ENCODE measurements at regions not wholly inside any gene's neighbourhood (a gene's known extent, or its start where the extent isn't known, plus 50 kb on each side); places are given as distances from the start of the nearest gene placed in this dataset.

GRCh38 chr9:80013891-80014290 is 442.1 kb downstream of the TLE4 start:
- WGBS (ENCODE audit: low lambda C conversion rate, missing lambda C conversion rate): 86% methylated on average over 1 of the region's 1 CpG
- TF ChIP-seq EZH2phosphoT487 (IDR thresholded peaks at IDR 0.05; ENCODE audit: low read depth, severe bottlenecking, unreplicated experiment) (no peak), EZH2 (IDR thresholded peaks at IDR 0.05; ENCODE audit: borderline replicate concordance) (no peak), CTCF (IDR thresholded peaks at IDR 0.05; ENCODE audit: poor library complexity) (no peak)

GRCh38 chr9:80012557-80013330 is 441.0 kb downstream of the TLE4 start:
- Histone ChIP-seq H3K4me1 (ENCODE audit: insufficient read depth) (no peaks in the 10 kb centered on the region), H3K27me3 (no peaks in the 10 kb centered on the region), H3K36me3 (replicated peaks; ENCODE audit: insufficient read depth, low read depth) (no peaks in the 10 kb centered on the region), H3K27ac (no peak overlapping the region), H4K20me1 (ENCODE audit: insufficient read depth, poor library complexity, severe bottlenecking) (no peaks in the 10 kb centered on the region), H2AFZ (no peak overlapping the region), H3K79me2 (no peaks in the 10 kb centered on the region), H3K4me3 (no peak overlapping the region), H3K4me2 (no peak overlapping the region), H3K9me2 (replicated peaks; ENCODE audit: insufficient read depth) (no peaks in the 10 kb centered on the region), H3K9me3 (ENCODE audit: low read depth) (no peaks in the 10 kb centered on the region)
- TF ChIP-seq EZH2 (IDR thresholded peaks at IDR 0.05; ENCODE audit: borderline replicate concordance): no peak
- TF ChIP-seq CTCF (IDR thresholded peaks at IDR 0.05; ENCODE audit: poor library complexity): no peak
- TF ChIP-seq EZH2phosphoT487 (IDR thresholded peaks at IDR 0.05; ENCODE audit: low read depth, severe bottlenecking, unreplicated experiment): no peak
- WGBS (ENCODE audit: low lambda C conversion rate, missing lambda C conversion rate): 69% methylated on average over 2 of the region's 2 CpGs
- no peak for DNase-seq (ENCODE audit: low spot score)

More at GRCh38 chr9:80013891-80014290, 442.1 kb downstream of the TLE4 start:
- Histone ChIP-seq H3K36me3 (replicated peaks; ENCODE audit: insufficient read depth, low read depth) (no peaks in the 10 kb centered on the region), H3K9me2 (replicated peaks; ENCODE audit: insufficient read depth) (no peaks in the 10 kb centered on the region), H3K4me3 (no peak overlapping the region), H3K79me2 (no peaks in the 10 kb centered on the region), H2AFZ (no peak overlapping the region), H4K20me1 (ENCODE audit: insufficient read depth, poor library complexity, severe bottlenecking) (no peaks in the 10 kb centered on the region), H3K27me3 (no peaks in the 10 kb centered on the region), H3K4me1 (ENCODE audit: insufficient read depth) (no peaks in the 10 kb centered on the region), H3K27ac (no peak overlapping the region), H3K9me3 (ENCODE audit: low read depth) (no peaks in the 10 kb centered on the region), H3K4me2 (no peak overlapping the region)
- no peak for DNase-seq (ENCODE audit: low spot score)

- Histone ChIP-seq H3K9me3 (ENCODE audit: low read depth) (no peaks in the 10 kb centered on the region), H3K27me3 (no peaks in the 10 kb centered on the region), H4K20me1 (ENCODE audit: insufficient read depth, poor library complexity, severe bottlenecking) (no peaks in the 10 kb centered on the region), H2AFZ (no peak overlapping the region), H3K36me3 (replicated peaks; ENCODE audit: insufficient read depth, low read depth) (no peaks in the 10 kb centered on the region), H3K79me2 (no peaks in the 10 kb centered on the region), H3K9me2 (replicated peaks; ENCODE audit: insufficient read depth) (no peaks in the 10 kb centered on the region), H3K4me1 (ENCODE audit: insufficient read depth) (no peaks in the 10 kb centered on the region), H3K4me2 (no peak overlapping the region), H3K27ac (no peak overlapping the region), H3K4me3 (no peak overlapping the region)
- DNase-seq (ENCODE audit: low spot score): no peak
- 86% methylated on average over 3 of the region's 3 CpGs for WGBS (ENCODE audit: low lambda C conversion rate, missing lambda C conversion rate)
- TF ChIP-seq CTCF (IDR thresholded peaks at IDR 0.05; ENCODE audit: poor library complexity): no peak
- no peak for TF ChIP-seq EZH2 (IDR thresholded peaks at IDR 0.05; ENCODE audit: borderline replicate concordance)
- no peak for TF ChIP-seq EZH2phosphoT487 (IDR thresholded peaks at IDR 0.05; ENCODE audit: low read depth, severe bottlenecking, unreplicated experiment)
Observed at GRCh38 chr9:80009204-80009603, 437.4 kb downstream of the TLE4 start.

All from hepatocyte (in vitro differentiated cells).